ENCODE measurements at regions not wholly inside any gene's neighbourhood (a gene's known extent, or its start where the extent isn't known, plus 50 kb on each side); places are given as distances from the start of the nearest gene placed in this dataset.
"Not testable (repeated sequence)": the region's sequence is repeated elsewhere in the genome, so short reads cannot be mapped to it uniquely, and the experiment has no call there.

DNA sequence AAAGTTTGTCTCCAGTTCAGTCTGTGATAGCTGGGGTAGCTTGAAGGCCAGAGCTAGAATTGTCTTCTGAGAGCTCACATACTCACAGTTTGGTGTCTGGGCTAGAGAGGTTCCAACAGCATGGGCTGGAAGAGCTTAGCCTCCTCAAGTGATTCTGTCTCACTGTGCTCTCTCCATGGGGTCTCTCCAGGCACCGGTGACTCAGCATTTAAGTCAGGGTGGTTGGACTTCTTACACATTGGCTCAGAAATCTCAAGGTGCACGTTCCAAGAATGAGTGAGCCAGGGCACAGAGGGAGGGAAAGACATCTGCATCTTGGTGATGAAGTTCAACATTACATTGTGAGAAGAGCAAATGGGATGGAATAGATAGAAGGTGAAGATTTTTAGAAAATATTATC, 207.3 kb upstream of the DDX18 start:
- FAIRE-seq (no peak), DNase-seq (ENCODE audit: low spot score in 2 of 2) (no peak)

- FAIRE-seq = no peak
- no peak for DNase-seq (ENCODE audit: low spot score in 2 of 2)
Observed at GRCh38 chr2:117613101-117613500, 201.4 kb upstream of the DDX18 start.

GRCh38 chr2:117614296-117614695, 200.2 kb upstream of the DDX18 start:
- DNase-seq (ENCODE audit: low spot score in 2 of 2) (no peak), FAIRE-seq (no peak)

DNA sequence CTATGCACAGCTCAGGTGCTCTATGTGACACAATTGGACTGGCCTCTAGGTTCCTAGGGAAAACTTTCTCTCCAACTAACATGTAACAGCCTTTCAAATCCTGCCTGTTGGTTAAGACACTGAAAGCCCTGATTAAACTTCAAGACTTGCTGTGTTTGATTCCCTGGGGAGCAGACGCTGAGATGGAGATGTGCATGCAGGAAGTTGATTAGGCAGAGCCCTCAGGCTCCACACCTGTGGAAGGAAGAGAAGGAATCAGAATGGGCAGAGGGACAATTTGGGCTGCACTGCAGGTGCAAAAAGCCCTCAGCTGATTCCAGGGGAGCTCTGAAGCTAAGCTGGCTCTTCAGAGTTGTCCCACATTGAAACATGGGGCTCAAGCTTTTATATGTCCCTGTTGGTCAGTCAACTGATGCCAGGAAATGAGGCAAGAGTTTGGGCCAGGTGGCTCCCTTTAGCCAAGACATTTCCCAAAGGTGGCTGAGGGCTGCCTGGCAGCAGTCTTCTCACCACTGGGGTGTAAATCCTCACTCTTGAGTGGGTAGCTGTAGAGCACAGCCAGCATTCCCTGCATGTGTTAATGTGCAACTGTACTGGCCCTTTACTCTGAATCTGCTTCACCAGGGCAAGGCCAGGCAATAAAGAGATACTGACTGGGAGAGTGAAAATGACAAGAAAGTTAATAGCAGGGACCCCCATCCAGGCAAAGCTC, 199.5 kb upstream of the DDX18 start:
- DNase-seq (ENCODE audit: low spot score in 2 of 2) (no peak), FAIRE-seq (no peak)

GRCh38 chr2:117618607-117619006, 195.9 kb upstream of the DDX18 start:
- FAIRE-seq (no peak), DNase-seq (ENCODE audit: low spot score in 2 of 2) (no peak)

GRCh38 chr2:117621326-117621725, 193.2 kb upstream of the DDX18 start:
- FAIRE-seq = no peak
- DNase-seq (ENCODE audit: low spot score in 2 of 2) = no peak

DNA sequence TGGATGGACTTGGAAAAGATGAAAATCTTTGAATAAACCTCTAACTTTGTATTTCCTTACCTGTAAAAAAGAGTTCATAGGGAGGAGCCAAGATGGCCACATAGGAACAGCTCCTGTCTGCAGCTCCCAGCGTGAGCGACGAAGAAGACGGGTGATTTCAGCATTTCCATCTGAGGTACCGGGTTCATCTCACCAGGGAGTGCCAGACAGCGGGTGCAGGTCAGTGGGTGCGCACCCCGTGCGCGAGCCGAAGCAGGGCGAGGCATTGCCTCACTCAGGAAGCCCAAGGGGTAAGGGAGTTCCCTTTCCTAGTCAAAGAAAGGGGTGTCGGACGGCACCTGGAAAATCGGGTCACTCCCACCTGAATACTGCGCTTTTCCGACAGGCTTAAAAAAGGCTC, 191.3 kb upstream of the DDX18 start:
- not testable (repeated sequence) for FAIRE-seq; DNase-seq (ENCODE audit: low spot score in 2 of 2)

GRCh38 chr2:117631152-117631945, 183.1 kb upstream of the DDX18 start:
- no peak for FAIRE-seq
- DNase-seq (ENCODE audit: low spot score in 2 of 2) = no peak

DNA sequence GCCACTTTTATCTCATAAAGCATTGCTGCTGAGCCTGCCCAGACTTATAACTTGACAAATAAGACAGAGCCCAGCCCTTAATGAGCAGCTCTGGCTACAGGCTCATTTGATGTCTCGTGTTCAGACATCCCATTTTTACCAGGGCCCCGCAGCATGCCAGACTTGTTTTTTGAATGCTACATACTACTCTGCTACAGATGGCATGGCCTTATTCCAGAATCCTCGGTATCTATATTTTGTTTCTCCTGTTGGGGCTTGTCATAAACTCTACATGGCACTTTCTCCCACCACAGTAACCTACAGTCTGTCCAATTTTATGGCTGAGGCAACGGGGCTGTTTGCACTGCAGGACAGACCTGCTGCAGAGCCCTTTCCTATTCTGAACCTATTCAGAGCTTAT, 179.0 kb upstream of the DDX18 start:
- DNase-seq (ENCODE audit: low spot score in 2 of 2) = no peak
- FAIRE-seq = no peak

- DNase-seq (ENCODE audit: low spot score in 2 of 2) (no peak), FAIRE-seq (no peak)
Observed at GRCh38 chr2:117639401-117639800, 175.1 kb upstream of the DDX18 start.

DNA sequence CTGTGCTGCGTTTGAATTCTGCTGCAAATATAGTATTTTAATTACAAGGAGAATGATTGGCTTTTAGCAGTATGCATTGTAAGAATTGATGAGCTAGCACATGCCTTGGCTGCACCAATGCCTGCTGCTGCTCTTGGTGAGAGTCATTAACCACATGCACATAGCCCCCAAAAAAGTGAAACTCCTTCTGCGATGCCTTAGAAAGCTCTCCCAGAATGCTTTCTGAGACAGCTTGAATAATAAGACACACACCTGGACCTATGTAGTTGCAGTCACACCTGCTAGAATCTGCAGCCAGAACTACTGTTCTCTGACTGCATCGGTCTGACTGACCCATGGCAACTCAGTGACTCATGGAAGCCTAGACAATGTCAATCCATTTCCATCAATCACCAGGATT, 170.1 kb upstream of the DDX18 start:
- FAIRE-seq (no peak), DNase-seq (ENCODE audit: low spot score in 2 of 2) (no peak)

DNA sequence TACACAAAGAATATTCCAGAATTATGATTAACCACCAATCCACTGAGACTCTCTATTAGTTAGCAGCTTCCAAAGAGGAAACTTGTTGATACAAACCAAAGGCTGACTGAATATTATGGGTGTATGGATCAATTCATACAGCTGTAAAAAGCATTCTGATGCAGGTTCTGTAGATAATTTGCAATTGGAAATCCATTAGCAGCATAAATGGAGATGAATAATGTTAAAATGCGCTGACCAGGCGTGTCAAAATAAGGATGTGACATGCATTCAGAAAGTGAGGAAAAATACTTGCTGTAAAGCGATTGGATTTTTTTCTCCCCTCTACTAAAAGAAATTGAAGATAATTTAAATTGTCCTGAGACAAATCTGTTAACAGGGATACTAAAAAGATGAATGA, 169.0 kb upstream of the DDX18 start:
- FAIRE-seq (no peak), DNase-seq (ENCODE audit: low spot score in 2 of 2) (no peak)

DNA sequence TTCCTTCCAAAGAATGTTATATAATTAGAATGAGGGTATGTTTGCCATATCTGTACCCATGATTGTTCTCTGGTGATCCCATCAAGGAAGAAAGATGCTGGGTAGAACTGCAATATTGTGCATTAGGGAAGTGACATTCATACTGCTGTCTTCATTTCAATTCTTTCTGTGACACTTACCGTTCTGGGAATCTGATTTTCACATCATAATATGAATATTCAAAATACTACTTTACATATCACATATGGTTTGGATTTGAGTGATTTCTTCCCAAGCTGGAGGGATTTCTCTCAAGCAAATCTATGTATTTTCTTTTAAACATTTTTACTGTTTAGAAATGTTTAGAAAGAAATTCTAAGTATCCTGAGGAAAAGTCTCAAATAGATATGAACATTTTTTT, 168.4 kb upstream of the DDX18 start:
- FAIRE-seq (no peak), DNase-seq (ENCODE audit: low spot score in 2 of 2) (no peak)

DNA sequence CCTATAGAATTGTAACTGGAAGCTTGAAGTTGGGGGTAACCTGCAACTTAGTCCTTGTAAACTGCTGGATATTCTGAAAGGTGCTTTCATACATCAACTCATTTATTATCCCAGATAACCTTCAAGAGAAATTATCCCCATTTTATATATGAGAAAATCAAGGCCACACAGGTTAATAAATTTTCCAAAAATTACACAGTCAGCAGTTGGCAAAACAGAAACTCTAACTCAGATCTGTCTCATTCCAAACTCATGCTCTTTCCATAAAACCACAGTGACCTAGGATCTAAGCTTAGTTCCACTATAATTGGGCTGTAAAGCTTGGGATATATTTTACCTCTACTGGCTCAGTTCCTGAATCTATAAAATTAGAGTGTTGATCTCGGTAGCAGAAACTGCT, 167.6 kb upstream of the DDX18 start:
- no peak for FAIRE-seq
- no peak for DNase-seq (ENCODE audit: low spot score in 2 of 2)

DNA sequence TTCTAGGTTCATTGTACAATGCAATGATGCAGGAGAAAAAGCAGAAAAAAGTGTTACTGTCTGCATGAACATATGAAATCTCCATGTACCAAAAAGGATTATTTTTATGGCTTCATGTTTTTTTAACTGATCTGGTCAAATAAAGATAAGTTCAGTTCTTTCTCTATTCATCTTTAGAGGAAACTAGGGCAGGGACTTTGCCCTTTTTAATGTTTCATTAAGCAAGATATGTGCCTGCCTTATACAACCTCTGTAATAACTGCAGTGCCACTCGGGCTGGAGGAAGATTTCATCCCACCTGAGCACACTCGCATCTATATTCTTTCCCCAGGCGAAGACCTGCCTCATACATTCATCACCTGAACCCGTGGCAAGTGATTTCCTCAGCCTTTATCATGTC, 157.9 kb upstream of the DDX18 start:
- no peak for DNase-seq (ENCODE audit: low spot score in 2 of 2)
- FAIRE-seq = no peak

DNA sequence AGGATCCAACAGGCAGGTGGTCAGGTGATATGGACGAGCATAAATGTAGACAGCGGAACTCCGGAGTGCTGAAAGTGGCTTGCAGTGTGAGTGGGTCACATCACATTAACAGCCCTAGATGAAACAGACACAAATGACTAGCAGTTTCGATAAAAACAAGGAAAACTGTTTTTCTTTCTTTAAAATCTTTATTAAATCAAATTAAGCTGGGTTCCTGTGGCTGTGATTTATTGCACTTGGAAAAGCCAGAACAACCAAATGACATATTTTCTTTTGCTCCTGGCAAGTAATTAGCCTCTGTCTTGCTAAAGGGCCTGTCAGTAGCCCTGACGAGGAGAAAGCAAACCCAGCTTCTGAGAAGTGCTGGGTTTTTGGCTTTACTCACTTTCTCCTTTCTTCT, 152.9 kb upstream of the DDX18 start:
- FAIRE-seq = no peak
- DNase-seq (ENCODE audit: low spot score in 2 of 2) = no peak

DNA sequence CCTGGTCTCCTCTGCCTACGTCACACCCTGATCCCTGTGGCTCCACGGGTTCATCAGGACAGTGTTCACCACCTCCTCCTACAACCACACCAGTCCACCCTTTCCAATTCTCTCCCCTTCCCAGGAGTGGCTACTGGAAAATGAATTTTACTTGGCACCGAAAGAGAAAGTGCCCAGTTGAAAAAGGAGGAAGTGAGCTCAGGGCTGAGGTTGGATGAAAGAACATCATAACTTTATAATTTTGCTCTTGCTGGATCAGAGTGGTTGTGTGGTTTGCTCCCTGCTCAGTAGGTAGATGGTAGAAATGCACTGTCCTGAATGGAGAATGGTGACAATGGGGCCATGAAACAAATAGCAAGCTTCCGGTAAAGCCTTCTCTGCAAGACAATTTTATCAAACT, 140.3 kb upstream of the DDX18 start:
- FAIRE-seq (no peak), DNase-seq (ENCODE audit: low spot score in 2 of 2) (no peak)

DNA sequence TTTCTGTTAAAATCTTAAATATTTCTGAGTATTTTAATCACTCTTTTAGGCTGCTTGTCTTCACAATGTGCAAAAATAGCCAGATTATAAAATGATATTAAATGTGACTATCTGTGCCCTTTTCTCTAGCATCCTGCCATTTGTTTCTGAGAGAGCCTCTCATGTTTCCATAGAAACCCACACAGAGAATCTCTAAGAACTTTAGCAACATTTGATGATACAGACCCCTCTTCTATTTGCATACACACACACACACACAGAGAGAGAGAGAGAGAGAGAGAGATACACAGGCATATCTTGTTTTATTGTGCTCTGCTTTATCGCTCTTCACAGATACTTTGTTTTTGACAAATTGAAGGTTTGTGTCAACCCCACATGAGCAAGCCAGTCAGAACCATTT, 134.5 kb upstream of the DDX18 start:
- FAIRE-seq (no peak), DNase-seq (ENCODE audit: low spot score in 2 of 2) (no peak)

GRCh38 chr2:117684919-117685318, 129.6 kb upstream of the DDX18 start:
- DNase-seq (ENCODE audit: low spot score in 2 of 2) = no peak
- FAIRE-seq = no peak

DNA sequence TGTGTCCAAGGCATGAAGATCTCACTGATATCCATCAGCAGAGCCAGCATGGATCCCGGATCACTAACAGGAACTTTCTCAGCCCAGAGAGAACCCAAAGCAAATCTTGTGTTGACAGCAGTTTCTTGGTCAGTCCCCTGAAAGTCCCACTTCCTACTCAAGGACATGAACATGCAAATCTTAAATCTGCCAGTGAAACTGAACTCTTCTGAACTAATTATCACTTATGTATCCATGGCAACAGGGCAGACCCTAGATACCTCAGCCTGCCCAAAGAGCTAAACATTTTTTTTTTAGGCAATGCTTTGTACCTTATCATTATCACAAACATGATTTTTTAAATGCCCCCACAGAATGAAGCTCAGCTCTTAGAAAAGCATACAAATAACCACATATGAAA, 127.8 kb upstream of the DDX18 start:
- DNase-seq (ENCODE audit: low spot score in 2 of 2) = no peak
- FAIRE-seq = no peak

DNA sequence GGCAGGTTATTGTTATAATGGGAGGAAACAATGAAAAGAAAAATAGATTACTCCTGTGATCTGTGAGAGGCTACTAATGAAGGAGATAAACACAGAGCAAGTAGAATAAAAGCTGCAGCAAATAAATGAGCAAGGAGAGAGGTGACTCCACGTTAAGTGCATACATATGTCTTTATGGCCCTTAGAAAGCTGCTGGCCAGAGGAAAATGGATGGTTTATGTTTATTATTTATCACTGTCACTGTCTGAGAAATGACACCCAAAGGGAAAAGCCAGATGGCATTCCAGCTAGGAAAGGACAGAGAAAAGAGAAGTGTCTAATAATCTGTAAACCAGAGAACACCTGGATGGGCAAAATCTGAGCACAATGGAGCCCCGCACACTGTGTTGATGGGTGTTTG, 122.9 kb upstream of the DDX18 start:
- DNase-seq (ENCODE audit: low spot score in 2 of 2) (no peak), FAIRE-seq (no peak)
